H1 (cell line): ENCODE measurements at regions not wholly inside any gene's neighbourhood (a gene's known extent, or its start where the extent isn't known, plus 50 kb on each side); places are given as distances from the start of the nearest gene placed in this dataset.

Source experiments
- CTCF ChIA-PET: fragments of 300-600 bp; sonication (Branson Sonifier 250); formaldehyde crosslinking; loops from one replicate; lab custom pipeline; 2021; ENCODE audit not compliant: partially characterized antibody; lab: Charles Lee
- POLR2A ChIA-PET: fragments of 300-600 bp; sonication (Branson Sonifier 250); formaldehyde crosslinking; loops from one replicate; lab custom pipeline; 2021; ENCODE audit warnings: inconsistent platforms; ENCODE audit not compliant: partially characterized antibody; lab: Charles Lee
- DNase-seq, 2 experiments: peaks; one replicate each; pipeline versions ENCODE4 v3.0.0 to v3.0.0-alpha.2; 2010 to 2022; ENCODE audit warnings: low spot score in 2 of 2, low read depth in 1 of 2, mixed read lengths in 1 of 2
- FAIRE-seq: peaks from 2 replicates; lab custom pipeline; 2011; peaks lifted over from hg19 to GRCh38; lab: Jason Lieb, UNC
- H2AFZ ChIP-seq: 2 replicates; pipeline ENCODE4 v1.8.1; 2012; ENCODE audit warnings: low read length, inconsistent platforms
- H2AK5ac ChIP-seq: 2 replicates; pipeline ENCODE4 v1.6.1; 2013; ENCODE audit warnings: low read depth, low read length
- H2BK120ac ChIP-seq: replicated peaks from 2 replicates; pipeline ENCODE3; 2013; ENCODE audit warnings: low read depth, low read length, inconsistent platforms
- H2BK12ac ChIP-seq: 2 replicates; pipeline ENCODE4 v1.6.1; 2013; ENCODE audit warnings: low read depth, low read length
- H2BK15ac ChIP-seq: 2 replicates; pipeline ENCODE4 v1.6.1; 2013; ENCODE audit warnings: low read length
- H2BK20ac ChIP-seq: 2 replicates; pipeline ENCODE4 v1.6.1; 2013; ENCODE audit warnings: low read length
- H2BK5ac ChIP-seq: 2 replicates; pipeline ENCODE4 v1.6.1; 2013; ENCODE audit warnings: low read depth, low read length
- H3K14ac ChIP-seq: 2 replicates; pipeline ENCODE4 v1.6.1; 2013; ENCODE audit warnings: inconsistent platforms; ENCODE audit not compliant: insufficient read length
- H3K18ac ChIP-seq: 2 replicates; pipeline ENCODE4 v1.6.1; 2013; ENCODE audit warnings: low read length; ENCODE audit errors: extremely low read depth
- H3K23ac ChIP-seq: 2 replicates; pipeline ENCODE4 v1.6.1; 2013; ENCODE audit warnings: inconsistent platforms; ENCODE audit not compliant: insufficient read length
- H3K23me2 ChIP-seq: 2 replicates; pipeline ENCODE4 v1.6.1; 2013; ENCODE audit warnings: low read depth, low read length
- H3K27ac ChIP-seq: 2 replicates; pipeline ENCODE4 v1.6.1; 2011; ENCODE audit warnings: low read depth, low read length, inconsistent platforms
- H3K27me3 ChIP-seq, 4 experiments: replicated peaks in 1 of 4; 1 replicate in 1 of 4; 2 replicates in 3 of 4; pipeline versions ENCODE4 v1.6.1 to v1.8.1; 2011 to 2013; ENCODE audit warnings: low read length in 3 of 4, mild to moderate bottlenecking in 3 of 4, inconsistent platforms in 2 of 4, mixed read lengths in 2 of 4, moderate library complexity in 1 of 4; ENCODE audit not compliant: control insufficient read depth in 3 of 4, insufficient read depth in 3 of 4; ENCODE audit errors: extremely low read depth in 1 of 4
- H3K36me3 ChIP-seq, 4 experiments: 2 replicates each; pipeline versions ENCODE4 v1.6.1 to v1.8.1; 2011 to 2013; ENCODE audit warnings: mild to moderate bottlenecking in 4 of 4, low read length in 3 of 4, moderate library complexity in 2 of 4, control low read depth in 1 of 4, inconsistent platforms in 1 of 4; ENCODE audit not compliant: insufficient read depth in 4 of 4, control insufficient read depth in 2 of 4
- H3K4ac ChIP-seq: replicated peaks from 2 replicates; pipeline ENCODE3; 2013; ENCODE audit warnings: low read length, low read depth, mixed read lengths, inconsistent platforms; ENCODE audit not compliant: insufficient read length
- H3K4me1 ChIP-seq, 4 experiments: replicated peaks in 1 of 4; 1 replicate in 1 of 4; 2 replicates in 3 of 4; pipeline versions ENCODE4 v1.6.1 to v1.8.1; 2011 to 2013; ENCODE audit warnings: low read length in 3 of 4, inconsistent platforms in 2 of 4, mixed read lengths in 1 of 4; ENCODE audit not compliant: insufficient read depth in 4 of 4, control insufficient read depth in 3 of 4
- H3K4me2 ChIP-seq, 2 experiments: 2 replicates each; pipeline versions ENCODE4 v1.6.1 to v1.8.1; 2011 to 2013; ENCODE audit warnings: low read depth in 2 of 2, low read length in 2 of 2, control low read depth in 1 of 2, inconsistent platforms in 1 of 2, mild to moderate bottlenecking in 1 of 2; ENCODE audit not compliant: insufficient read depth in 1 of 2
- H3K4me3 ChIP-seq, 4 experiments: fragments of 200-600, 300-600 bp in 1 of 4; sonication (generic), shearing (Covaris generic), sonication (Bioruptor Twin) in 1 of 4; 2 replicates each; pipeline versions ENCODE4 v1.5.1 to v1.8.1; 2011 to 2016; ENCODE audit warnings: low read length in 4 of 4, low read depth in 3 of 4, control low read depth in 2 of 4, inconsistent platforms in 2 of 4, mild to moderate bottlenecking in 2 of 4, mixed read lengths in 1 of 4, moderate library complexity in 1 of 4; ENCODE audit not compliant: insufficient read depth in 2 of 4; ENCODE audit errors: extremely low read depth in 1 of 4
- H3K56ac ChIP-seq: replicated peaks from 2 replicates; pipeline ENCODE3; 2013; ENCODE audit warnings: low read depth, mild to moderate bottlenecking, mixed read lengths, low read length, inconsistent platforms; ENCODE audit not compliant: insufficient read length
- H3K79me1 ChIP-seq: 2 replicates; pipeline ENCODE4 v1.6.1; 2013; ENCODE audit warnings: low read depth, low read length, control low read depth
- H3K79me2 ChIP-seq, 2 experiments: 2 replicates each; pipeline versions ENCODE4 v1.6.1 to v1.8.1; 2012 to 2013; ENCODE audit warnings: low read length in 2 of 2, mild to moderate bottlenecking in 2 of 2, inconsistent platforms in 1 of 2; ENCODE audit not compliant: insufficient read depth in 2 of 2, control insufficient read depth in 1 of 2
- H3K9ac ChIP-seq, 4 experiments: replicated peaks in 1 of 4; 1 replicate in 1 of 4; 2 replicates in 3 of 4; pipeline versions ENCODE4 v1.6.1 to v1.8.1; 2011 to 2013; ENCODE audit warnings: low read depth in 3 of 4, low read length in 3 of 4, control low read depth in 2 of 4, mild to moderate bottlenecking in 2 of 4, moderate library complexity in 2 of 4, inconsistent platforms in 1 of 4; ENCODE audit errors: extremely low read depth in 1 of 4
- H3K9me3 ChIP-seq, 2 experiments: 2 replicates each; pipeline versions ENCODE4 v1.6.1 to v1.8.1; 2012 to 2013; ENCODE audit warnings: mild to moderate bottlenecking in 2 of 2, moderate library complexity in 2 of 2, control low read depth in 1 of 2, inconsistent platforms in 1 of 2, low read depth in 1 of 2, low read length in 1 of 2, mixed read lengths in 1 of 2; ENCODE audit not compliant: insufficient read depth in 2 of 2
- H4K20me1 ChIP-seq, 2 experiments: replicated peaks in 1 of 2; 2 replicates each; pipeline versions ENCODE3 to v1.8.1; 2011 to 2013; ENCODE audit warnings: inconsistent platforms in 2 of 2, low read length in 2 of 2, mild to moderate bottlenecking in 1 of 2; ENCODE audit not compliant: insufficient read depth in 2 of 2, control insufficient read depth in 1 of 2
- H4K5ac ChIP-seq: 2 replicates; pipeline ENCODE4 v1.6.1; 2013; ENCODE audit warnings: low read length, low read depth, mixed read lengths, inconsistent platforms; ENCODE audit not compliant: insufficient read length
- H4K8ac ChIP-seq: 2 replicates; pipeline ENCODE4 v1.8.0; 2013; ENCODE audit warnings: mild to moderate bottlenecking, moderate library complexity, low read length, inconsistent platforms; ENCODE audit not compliant: insufficient read depth; ENCODE audit errors: extremely low read depth
- H4K91ac ChIP-seq: replicated peaks from 2 replicates; pipeline ENCODE3; 2013; ENCODE audit warnings: low read length, mixed read lengths, inconsistent platforms; ENCODE audit not compliant: insufficient read length
- CTBP2 ChIP-seq: IDR thresholded peaks from 2 replicates; pipeline ENCODE4 v1.7.0; 2011; ENCODE audit warnings: borderline replicate concordance, mild to moderate bottlenecking, moderate library complexity, mixed read lengths, low read length; ENCODE audit not compliant: insufficient read depth, insufficient read length
- KDM5A ChIP-seq: fragments of 200-600 bp; IDR thresholded peaks from 2 replicates; pipeline ENCODE4 v1.7.1; 2012; ENCODE audit warnings: mild to moderate bottlenecking, low read length, inconsistent platforms, mixed read lengths
- SIX5 ChIP-seq: IDR thresholded peaks from 2 replicates; pipeline ENCODE4 v1.6.1; 2011; ENCODE audit warnings: mild to moderate bottlenecking, low read depth, low read length
- TAF1 ChIP-seq: IDR thresholded peaks from 2 replicates; pipeline ENCODE4 v1.6.1; 2011; ENCODE audit warnings: mild to moderate bottlenecking, low read depth, low read length
- WGBS, 2 experiments: shearing (Covaris generic) in 1 of 2; methylation state at CpG; one replicate each; pipeline versions ENCODE4 v1.1.6 to v1.1.7; 2013 to 2015; ENCODE audit warnings: low lambda C conversion rate in 2 of 2, mixed read lengths in 2 of 2, inconsistent platforms in 1 of 2, low coverage in 1 of 2, missing lambda C conversion rate in 1 of 2; ENCODE audit not compliant: insufficient replicate concordance in 2 of 2, insufficient coverage in 1 of 2, insufficient read length in 1 of 2; ENCODE audit errors: extremely low coverage in 1 of 2, missing lambda C conversion rate in 1 of 2; 5-methylcytosine and 5-hydroxymethylcytosine counted together

- Histone ChIP-seq H3K79me1 (no peaks in the 10 kb centered on the region), H2BK15ac (no peak overlapping the region), H3K27ac (no peak overlapping the region), H3K9ac (no peak overlapping the region), H3K9me3 (no peaks in the 10 kb centered on the region), H3K4me3 (no peak overlapping the region), H4K8ac (no peak overlapping the region), H2BK120ac (no peak overlapping the region), H2AFZ (no peak overlapping the region), H4K5ac (no peak overlapping the region), H3K4me1 (no peaks in the 10 kb centered on the region), H3K18ac (no peak overlapping the region), H3K36me3 (no peaks in the 10 kb centered on the region), H3K27me3 (no peaks in the 10 kb centered on the region), H2BK12ac (no peak overlapping the region), H3K4me2 (no peak overlapping the region), H3K14ac (no peak overlapping the region), H3K79me2 (no peaks in the 10 kb centered on the region), H2BK5ac (no peak overlapping the region), H2BK20ac (no peak overlapping the region), H2AK5ac (no peak overlapping the region), H4K91ac (no peak overlapping the region), H3K56ac (no peak overlapping the region), H4K20me1 (no peaks in the 10 kb centered on the region), H3K23me2 (no peaks in the 10 kb centered on the region), H3K4ac (no peak overlapping the region), H3K23ac (no peak overlapping the region)
- POLR2A ChIA-PET: no interaction called here
- no peak for TF ChIP-seq SIX5
- TF ChIP-seq CTBP2: no peak
- no peak for TF ChIP-seq KDM5A
- TF ChIP-seq TAF1: no peak
- CTCF ChIA-PET: interaction anchor here (0.8 to 1.0 kb wide), 2 partner anchors 147 to 216 kb away, joined by 3 to 5 read pairs; no protein-coding TSS in a partner anchor
- FAIRE-seq (no peak), DNase-seq (no peak)
- WGBS, 2 experiments: 87% methylated on average over 3 of the region's 3 CpGs; no CpG with 5 or more reads in 1 of the 2 experiments
Observed at GRCh38 chr3:82281205-82281604, 519.8 kb upstream of the GBE1 start.
